Dendritic cell treated with granulocyte-macrophage colony-stimulating factor and Interleukin-4, amounts not matched to agents 40 ng/mL and 50 ng/mL, for 4 days (primary cell): ENCODE measurements at regions not wholly inside any gene's neighbourhood (a gene's known extent, or its start where the extent isn't known, plus 50 kb on each side); places are given as distances from the start of the nearest gene placed in this dataset.
"Not testable (repeated sequence)": the region's sequence is repeated elsewhere in the genome, so short reads cannot be mapped to it uniquely, and the experiment has no call there.

Source experiments
- H3K27ac Mint-ChIP-seq: one replicate; pipeline ENCODE4 v1.8.0; 2022; ENCODE audit warnings: mild to moderate bottlenecking, mixed read lengths
- H3K27me3 Mint-ChIP-seq: one replicate; pipeline ENCODE4 v1.8.0; 2022; ENCODE audit warnings: mild to moderate bottlenecking, mixed read lengths
- H3K36me3 Mint-ChIP-seq: one replicate; pipeline ENCODE4 v1.8.0; 2022; ENCODE audit warnings: low read depth, mixed read lengths
- H3K4me1 Mint-ChIP-seq: one replicate; pipeline ENCODE4 v1.8.0; 2022; ENCODE audit warnings: low read depth, mixed read lengths
- H3K4me3 Mint-ChIP-seq: one replicate; pipeline ENCODE4 v1.8.0; 2022; ENCODE audit warnings: mild to moderate bottlenecking, moderate library complexity, mixed read lengths
- H3K9me3 Mint-ChIP-seq: one replicate; pipeline ENCODE4 v1.8.0; 2022; ENCODE audit warnings: mixed read lengths
- intact Hi-C: fragments of 100-400 bp; cut with micrococcal nuclease; formaldehyde crosslinking; loops from one replicate; pipeline ENCODE4 v1.15.0; 2022

GRCh38 chr6:125380474-125380873, 78.7 kb upstream of the HDDC2 start:
- Mint-ChIP-seq H3K27ac (no peak overlapping the region), H3K36me3 (no peaks in the 10 kb centered on the region), H3K4me1 (peaks cover 15% of the 10 kb centered on the region), H3K4me3 (no peak overlapping the region), H3K9me3 (no peaks in the 10 kb centered on the region), H3K27me3 (peaks cover 27% of the 10 kb centered on the region)
- intact Hi-C loops, result no loop called here

GRCh38 chr6:125386337-125386736, 84.6 kb upstream of the HDDC2 start:
- H3K4me3 Mint-ChIP-seq, H3K9me3 Mint-ChIP-seq, H3K36me3 Mint-ChIP-seq, H3K27ac Mint-ChIP-seq, intact Hi-C loops, H3K4me1 Mint-ChIP-seq: not testable (repeated sequence)
- H3K27me3 Mint-ChIP-seq, result peaks cover 21% of the 10 kb centered on the region

- H3K27ac Mint-ChIP-seq, result no peak overlapping the region
- peaks cover 17% of the 10 kb centered on the region for H3K27me3 Mint-ChIP-seq
- peaks cover 6% of the 10 kb centered on the region for H3K4me1 Mint-ChIP-seq
- no peak overlapping the region for H3K4me3 Mint-ChIP-seq
- intact Hi-C loops, result no loop called here
- peaks cover 13% of the 10 kb centered on the region for H3K9me3 Mint-ChIP-seq
- H3K36me3 Mint-ChIP-seq, result no peaks in the 10 kb centered on the region
Measured at GRCh38 chr6:125392682-125393081, 90.9 kb upstream of the HDDC2 start.

GRCh38 chr6:125393449-125393858, 91.7 kb upstream of the HDDC2 start:
- Mint-ChIP-seq H3K27me3 (peaks cover 17% of the 10 kb centered on the region), H3K36me3 (no peaks in the 10 kb centered on the region), H3K27ac (no peak overlapping the region), H3K4me3 (no peak overlapping the region), H3K4me1 (peaks cover 6% of the 10 kb centered on the region), H3K9me3 (peaks cover 16% of the 10 kb centered on the region)
- intact Hi-C loops, result no loop called here

- peaks cover 9% of the 10 kb centered on the region for H3K9me3 Mint-ChIP-seq
- no peaks in the 10 kb centered on the region for H3K4me1 Mint-ChIP-seq
- no peak overlapping the region for H3K4me3 Mint-ChIP-seq
- no peak overlapping the region for H3K27ac Mint-ChIP-seq
- H3K36me3 Mint-ChIP-seq, result no peaks in the 10 kb centered on the region
- no peaks in the 10 kb centered on the region for H3K27me3 Mint-ChIP-seq
- intact Hi-C loops, result no loop called here
Measured at GRCh38 chr6:125406741-125407140, 105.0 kb upstream of the HDDC2 start.

- no peak overlapping the region for H3K4me3 Mint-ChIP-seq
- no peaks in the 10 kb centered on the region for H3K9me3 Mint-ChIP-seq
- intact Hi-C loops, result no loop called here
- no peaks in the 10 kb centered on the region for H3K4me1 Mint-ChIP-seq
- no peaks in the 10 kb centered on the region for H3K36me3 Mint-ChIP-seq
- H3K27ac Mint-ChIP-seq, result no peak overlapping the region
- H3K27me3 Mint-ChIP-seq, result no peaks in the 10 kb centered on the region
Measured at GRCh38 chr6:125414507-125414906, 112.7 kb upstream of the HDDC2 start.

GRCh38 chr6:125415913-125416312, 114.1 kb upstream of the HDDC2 start:
- intact Hi-C loops, result no loop called here
- H3K36me3 Mint-ChIP-seq, result no peaks in the 10 kb centered on the region
- no peaks in the 10 kb centered on the region for H3K27me3 Mint-ChIP-seq
- no peaks in the 10 kb centered on the region for H3K9me3 Mint-ChIP-seq
- H3K27ac Mint-ChIP-seq, result no peak overlapping the region
- H3K4me3 Mint-ChIP-seq, result no peak overlapping the region
- no peaks in the 10 kb centered on the region for H3K4me1 Mint-ChIP-seq

- Mint-ChIP-seq H3K9me3 (no peaks in the 10 kb centered on the region), H3K27me3 (no peaks in the 10 kb centered on the region), H3K27ac (no peak overlapping the region), H3K4me1 (no peaks in the 10 kb centered on the region), H3K4me3 (no peak overlapping the region), H3K36me3 (no peaks in the 10 kb centered on the region)
- intact Hi-C loops, result no loop called here
Measured at GRCh38 chr6:125421836-125422235, 120.1 kb upstream of the HDDC2 start.

GRCh38 chr6:125423047-125423446, 121.3 kb upstream of the HDDC2 start:
- no peaks in the 10 kb centered on the region for H3K4me1 Mint-ChIP-seq
- no peaks in the 10 kb centered on the region for H3K27me3 Mint-ChIP-seq
- no peak overlapping the region for H3K27ac Mint-ChIP-seq
- H3K9me3 Mint-ChIP-seq, result no peaks in the 10 kb centered on the region
- no peak overlapping the region for H3K4me3 Mint-ChIP-seq
- intact Hi-C loops, result no loop called here
- no peaks in the 10 kb centered on the region for H3K36me3 Mint-ChIP-seq

GRCh38 chr6:125431971-125432370, 130.2 kb upstream of the HDDC2 start:
- no peaks in the 10 kb centered on the region for H3K27me3 Mint-ChIP-seq
- H3K36me3 Mint-ChIP-seq, result no peaks in the 10 kb centered on the region
- intact Hi-C loops, result no loop called here
- H3K27ac Mint-ChIP-seq, result no peak overlapping the region
- H3K9me3 Mint-ChIP-seq, result no peaks in the 10 kb centered on the region
- H3K4me3 Mint-ChIP-seq, result no peak overlapping the region
- H3K4me1 Mint-ChIP-seq, result no peaks in the 10 kb centered on the region

- H3K4me1 Mint-ChIP-seq, result no peaks in the 10 kb centered on the region
- no peak overlapping the region for H3K27ac Mint-ChIP-seq
- H3K36me3 Mint-ChIP-seq, result no peaks in the 10 kb centered on the region
- no peak overlapping the region for H3K4me3 Mint-ChIP-seq
- no peaks in the 10 kb centered on the region for H3K9me3 Mint-ChIP-seq
- intact Hi-C loops, result no loop called here
- H3K27me3 Mint-ChIP-seq, result no peaks in the 10 kb centered on the region
Measured at GRCh38 chr6:125432963-125433362, 131.2 kb upstream of the HDDC2 start.

- no peaks in the 10 kb centered on the region for H3K9me3 Mint-ChIP-seq
- intact Hi-C loops, result no loop called here
- no peak overlapping the region for H3K27ac Mint-ChIP-seq
- no peaks in the 10 kb centered on the region for H3K27me3 Mint-ChIP-seq
- H3K36me3 Mint-ChIP-seq, result no peaks in the 10 kb centered on the region
- H3K4me1 Mint-ChIP-seq, result no peaks in the 10 kb centered on the region
- no peak overlapping the region for H3K4me3 Mint-ChIP-seq
Measured at GRCh38 chr6:125434760-125435159, 133.0 kb upstream of the HDDC2 start.

- Mint-ChIP-seq H3K9me3 (no peaks in the 10 kb centered on the region), H3K4me1 (no peaks in the 10 kb centered on the region), H3K36me3 (no peaks in the 10 kb centered on the region), H3K27me3 (no peaks in the 10 kb centered on the region), H3K4me3 (no peak overlapping the region), H3K27ac (no peak overlapping the region)
- intact Hi-C loops, result no loop called here
Measured at GRCh38 chr6:125439512-125439911, 137.7 kb upstream of the HDDC2 start.

GRCh38 chr6:125444006-125444923, 142.5 kb upstream of the HDDC2 start:
- Mint-ChIP-seq H3K27ac (no peak overlapping the region), H3K4me1 (no peaks in the 10 kb centered on the region), H3K36me3 (no peaks in the 10 kb centered on the region), H3K9me3 (no peaks in the 10 kb centered on the region), H3K27me3 (no peaks in the 10 kb centered on the region), H3K4me3 (no peak overlapping the region)
- intact Hi-C loops, result no loop called here

- intact Hi-C loops, result no loop called here
- Mint-ChIP-seq H3K9me3 (peaks cover 8% of the 10 kb centered on the region), H3K4me3 (no peak overlapping the region), H3K27me3 (no peaks in the 10 kb centered on the region), H3K36me3 (no peaks in the 10 kb centered on the region), H3K27ac (no peak overlapping the region), H3K4me1 (no peaks in the 10 kb centered on the region)
Measured at GRCh38 chr6:125445054-125445453, 143.3 kb upstream of the HDDC2 start.
